SK-N-SH (cell line): ENCODE measurements at regions not wholly inside any gene's neighbourhood (a gene's known extent, or its start where the extent isn't known, plus 50 kb on each side); places are given as distances from the start of the nearest gene placed in this dataset.

Experiments
- CTCF ChIA-PET: fragments of 300-600, 350-600 bp; formaldehyde crosslinking; extraction: SDS; loops from one replicate; lab custom pipeline; 2021; lab: Yijun Ruan, JAX
- POLR2A ChIA-PET: fragments of 350-600 bp; sonication (Branson Sonifier 250); formaldehyde crosslinking; extraction: SDS; loops from one replicate; lab custom pipeline; 2020; ENCODE audit warnings: antibody characterized with exemption, inconsistent platforms; lab: Yijun Ruan, JAX
- DNase-seq: peaks from one replicate; pipeline ENCODE4 v3.0.0; 2012
- H2AFZ ChIP-seq: fragments of 200-600 bp; sonication (generic); 2 replicates; pipeline ENCODE4 v1.8.1; 2016; ENCODE audit warnings: antibody characterized with exemption, mild to moderate bottlenecking, low read depth
- H3F3A ChIP-seq: fragments of 200-600 bp; sonication (generic); replicated peaks from 2 replicates; pipeline ENCODE3; 2016; ENCODE audit warnings: antibody characterized with exemption, mild to moderate bottlenecking; ENCODE audit not compliant: insufficient read depth
- H3K27ac ChIP-seq, 2 experiments: fragments of 200-500 bp in 1 of 2; fragments of 200-600 bp in 1 of 2; sonication (Bioruptor generic) in 1 of 2; sonication (generic), shearing (Covaris generic) in 1 of 2; 2 replicates each; pipeline versions ENCODE4 v1.5.1 to v1.6.1; 2014 to 2016; ENCODE audit warnings: low read depth in 2 of 2, inconsistent platforms in 1 of 2, low read length in 1 of 2, mild to moderate bottlenecking in 1 of 2, mixed read lengths in 1 of 2
- H3K27me3 ChIP-seq: fragments of 200-600 bp; sonication (generic), shearing (Covaris generic); 2 replicates; pipeline ENCODE4 v1.6.1; 2016; ENCODE audit warnings: mixed run types; ENCODE audit not compliant: insufficient read depth
- H3K36me3 ChIP-seq, 2 experiments: fragments of 200-500 bp in 1 of 2; fragments of 200-600 bp in 1 of 2; sonication (Bioruptor generic) in 1 of 2; sonication (generic) in 1 of 2; replicated peaks in 1 of 2; 2 replicates each; pipeline versions ENCODE3 to v1.5.1; 2014 to 2016; ENCODE audit warnings: low read length in 1 of 2, mild to moderate bottlenecking in 1 of 2; ENCODE audit not compliant: insufficient read depth in 2 of 2, control insufficient read depth in 1 of 2
- H3K4me1 ChIP-seq, 2 experiments: fragments of 200-500 bp in 1 of 2; fragments of 200-600 bp in 1 of 2; sonication (Bioruptor generic) in 1 of 2; sonication (generic), shearing (Covaris generic) in 1 of 2; 2 replicates each; pipeline versions ENCODE4 v1.5.1 to v1.6.1; 2014 to 2016; ENCODE audit warnings: low read depth in 1 of 2, low read length in 1 of 2, mixed run types in 1 of 2; ENCODE audit not compliant: insufficient read depth in 2 of 2, control insufficient read depth in 1 of 2
- H3K4me2 ChIP-seq: fragments of 200-600 bp; sonication (generic), shearing (Covaris generic); 2 replicates; pipeline ENCODE4 v1.6.1; 2017; ENCODE audit warnings: mixed run types
- H3K4me3 ChIP-seq, 2 experiments: fragments of 200-500 bp in 1 of 2; fragments of 200-600 bp in 1 of 2; sonication (Bioruptor generic) in 1 of 2; sonication (generic), shearing (Covaris generic) in 1 of 2; 2 replicates each; pipeline versions ENCODE4 v1.5.1 to v1.8.1; 2014 to 2016; ENCODE audit warnings: low read depth in 2 of 2, inconsistent platforms in 1 of 2, low read length in 1 of 2, mild to moderate bottlenecking in 1 of 2, mixed read lengths in 1 of 2, moderate library complexity in 1 of 2
- H3K79me2 ChIP-seq: fragments of 200-600 bp; sonication (generic); 2 replicates; pipeline ENCODE4 v1.8.1; 2017; ENCODE audit warnings: mild to moderate bottlenecking; ENCODE audit not compliant: insufficient read depth
- H3K9ac ChIP-seq: fragments of 200-600 bp; sonication (generic); 2 replicates; pipeline ENCODE4 v1.6.1; 2017; ENCODE audit warnings: mixed run types
- H3K9me2 ChIP-seq: fragments of 200-600 bp; sonication (generic); 2 replicates; pipeline ENCODE4 v1.6.1; 2017; ENCODE audit warnings: mixed run types
- H3K9me3 ChIP-seq: fragments of 200-600 bp; sonication (generic); 2 replicates; pipeline ENCODE4 v1.6.1; 2017; ENCODE audit warnings: mixed run types, mild to moderate bottlenecking, moderate library complexity
- H4K20me1 ChIP-seq: fragments of 200-600 bp; sonication (generic); 2 replicates; pipeline ENCODE4 v1.6.1; 2017; ENCODE audit warnings: mild to moderate bottlenecking, mixed run types; ENCODE audit not compliant: insufficient read depth
- CTCF ChIP-seq: fragments of 200-600 bp; sonication (generic); IDR thresholded peaks from 2 replicates; pipeline ENCODE4 v1.6.1; 2017; ENCODE audit warnings: antibody characterized with exemption, mild to moderate bottlenecking, moderate library complexity
- ELF1 ChIP-seq: IDR thresholded peaks from 2 replicates; pipeline ENCODE4 v1.4.0; 2012
- FOXJ3 ChIP-seq: sonication (generic); formaldehyde crosslinking; IDR thresholded peaks from 2 replicates; pipeline ENCODE4 v1.5.1; 2020; ENCODE audit warnings: mild to moderate bottlenecking, missing genetic modification reagents
- GABPA ChIP-seq: IDR thresholded peaks from 2 replicates; pipeline ENCODE4 v1.4.0; 2012; ENCODE audit warnings: low read depth, mild to moderate bottlenecking
- MEF2A ChIP-seq: IDR thresholded peaks from 2 replicates; pipeline ENCODE4 v1.4.0; 2012; ENCODE audit warnings: low read depth, borderline replicate concordance
- MXI1 ChIP-seq: IDR thresholded peaks from 2 replicates; pipeline ENCODE4 v1.6.1; 2012; ENCODE audit warnings: mild to moderate bottlenecking, low read depth, low read length, improper control_type of control experiment
- RAD21 ChIP-seq: IDR thresholded peaks from 2 replicates; pipeline ENCODE4 v1.6.1; 2012; ENCODE audit warnings: mild to moderate bottlenecking, low read length
- RFX5 ChIP-seq: IDR thresholded peaks from 2 replicates; pipeline ENCODE4 v1.6.1; 2012; ENCODE audit warnings: mild to moderate bottlenecking, improper control_type of control experiment, low read length
- RXRA ChIP-seq: IDR thresholded peaks from 2 replicates; pipeline ENCODE4 v1.4.0; 2012; ENCODE audit warnings: low read depth, mild to moderate bottlenecking, borderline replicate concordance
- SMC3 ChIP-seq: IDR thresholded peaks from 2 replicates; pipeline ENCODE4 v1.6.1; 2012; ENCODE audit warnings: low read depth, low read length, improper control_type of control experiment
- TAF1 ChIP-seq: IDR thresholded peaks from 2 replicates; pipeline ENCODE4 v1.6.1; 2012; ENCODE audit warnings: low read depth, mild to moderate bottlenecking, low read length, moderate library complexity, borderline replicate concordance
- TEAD4 ChIP-seq: IDR thresholded peaks from 2 replicates; pipeline ENCODE4 v1.4.0; 2012; ENCODE audit warnings: mild to moderate bottlenecking, borderline replicate concordance; ENCODE audit not compliant: insufficient read depth
- USF1 ChIP-seq: IDR thresholded peaks from 2 replicates; pipeline ENCODE4 v1.4.0; 2012; ENCODE audit warnings: low read depth, borderline replicate concordance
- USF2 ChIP-seq: fragments of 150-350 bp; IDR thresholded peaks from 2 replicates; pipeline ENCODE4 v1.6.1; 2017; ENCODE audit warnings: antibody characterized with exemption, low read length, low read depth, borderline replicate concordance
- ZBTB33 ChIP-seq: IDR thresholded peaks from 2 replicates; pipeline ENCODE4 v1.4.0; 2012; ENCODE audit warnings: low read depth, borderline replicate concordance
- WGBS: methylation state at CpG from one replicate; pipeline ENCODE4 v1.1.6; 2017; ENCODE audit warnings: low lambda C conversion rate; 5-methylcytosine and 5-hydroxymethylcytosine counted together

- Histone ChIP-seq H3K4me3 (no peak overlapping the region), H3K36me3 (no peaks in the 10 kb centered on the region), H3K4me1 (no peaks in the 10 kb centered on the region), H3K4me2 (no peak overlapping the region), H3K9me3 (no peaks in the 10 kb centered on the region), H2AFZ (no peak overlapping the region), H3K9ac (no peak overlapping the region), H4K20me1 (no peaks in the 10 kb centered on the region), H3K79me2 (no peaks in the 10 kb centered on the region), H3K27ac (no peak overlapping the region)
- ChIA-PET CTCF (interaction anchor here (1.0 to 1.4 kb wide), 3 partner anchors 16 to 260 kb away, joined by 3 to 4 read pairs (median 4); no protein-coding TSS in a partner anchor), POLR2A (interaction anchor here (0.6 kb wide), 1 partner anchor 66 kb away, joined by 4 read pairs; no protein-coding TSS in a partner anchor)
- 14% methylated on average over 1 of the region's 1 CpG for WGBS
- DNase-seq: no peak
- no peak for TF ChIP-seq CTCF
- no peak for TF ChIP-seq RXRA
- no peak for TF ChIP-seq RFX5
- no peak for TF ChIP-seq MEF2A
- no peak for TF ChIP-seq ELF1
- TF ChIP-seq, all 33 proteins: peak for 0
- Histone ChIP-seq H3K9me2 (no peaks in the 10 kb centered on the region), H3K27me3 (no peaks in the 10 kb centered on the region), H3F3A (peaks cover under 1% of the 10 kb centered on the region)
Measured at GRCh38 chr2:101571951-101572350, 97.0 kb upstream of the RFX8 start.

- Histone ChIP-seq H2AFZ (no peak overlapping the region), H3K9me3 (no peaks in the 10 kb centered on the region), H4K20me1 (no peaks in the 10 kb centered on the region), H3K4me1 (no peaks in the 10 kb centered on the region), H3K27ac (no peak overlapping the region), H3K36me3 (no peaks in the 10 kb centered on the region), H3K4me2 (no peak overlapping the region), H3F3A (no peaks in the 10 kb centered on the region), H3K79me2 (no peaks in the 10 kb centered on the region), H3K27me3 (no peaks in the 10 kb centered on the region), H3K9me2 (no peaks in the 10 kb centered on the region), H3K4me3 (no peak overlapping the region), H3K9ac (no peak overlapping the region)
- POLR2A ChIA-PET: no interaction called here
- WGBS: 61% methylated on average over 7 of the region's 7 CpGs
- DNase-seq: no peak
- TF ChIP-seq FOXJ3 (CRISPR knock-in tag) (no peak), MEF2A (no peak), RXRA (no peak), ZBTB33 (no peak), TEAD4 (no peak), MXI1 (no peak), USF1 (no peak), GABPA (no peak), USF2 (no peak), TAF1 (no peak), RAD21 (no peak), SMC3 (no peak)
- CTCF ChIA-PET: interaction anchor here (1.1 kb wide), 1 partner anchor 228 kb away, joined by 3 read pairs; no protein-coding TSS in a partner anchor
Measured at GRCh38 chr2:101569886-101570520, 95.1 kb upstream of the RFX8 start.
